ENCODE measurements at regions not wholly inside any gene's neighbourhood (a gene's known extent, or its start where the extent isn't known, plus 50 kb on each side); places are given as distances from the start of the nearest gene placed in this dataset.

DNA sequence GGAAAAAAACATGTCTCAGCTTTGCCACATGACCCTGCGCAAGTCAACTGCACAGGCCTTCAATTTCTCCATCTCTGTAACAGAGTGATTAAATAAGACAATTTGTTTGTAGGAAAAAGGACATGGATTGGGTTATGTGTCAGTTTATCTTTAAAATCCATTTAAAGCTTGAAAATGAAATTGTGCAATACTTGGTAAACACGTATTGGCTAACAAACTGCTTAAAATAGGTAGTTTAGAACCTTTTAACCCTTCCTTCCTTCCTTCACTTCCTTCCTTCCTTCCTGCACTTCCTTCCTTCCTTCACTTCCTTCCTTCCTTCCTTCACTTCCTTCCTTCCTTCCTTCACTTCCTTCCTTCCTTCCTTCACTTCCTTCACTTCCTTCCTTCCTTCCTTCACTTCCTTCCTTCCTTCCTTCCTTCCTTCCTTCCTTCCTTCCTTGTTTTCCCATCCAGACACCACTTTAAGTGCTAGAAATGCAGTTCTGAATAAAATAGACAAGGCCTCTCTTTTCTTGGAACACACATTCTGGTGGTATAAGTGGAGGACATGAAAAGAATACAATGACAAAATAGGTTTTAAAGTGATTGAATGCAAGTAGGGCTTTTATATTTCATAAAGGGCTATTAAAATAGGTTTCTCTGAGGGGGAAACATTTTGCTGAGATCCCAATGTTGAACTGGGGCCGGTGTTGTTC is 130.2 kb upstream of the TP63 start:
- H3K36me3 ChIP-seq (ENCODE audit: low read depth) = no peaks in the 10 kb centered on the region
- H3K27me3 ChIP-seq (ENCODE audit: insufficient read depth, poor library complexity, severe bottlenecking) = no peaks in the 10 kb centered on the region
- H3K9me3 ChIP-seq (ENCODE audit: severe bottlenecking) = no peaks in the 10 kb centered on the region
- no peak overlapping the region for H3K27ac ChIP-seq (ENCODE audit: poor library complexity, severe bottlenecking)
- TF ChIP-seq, protein P1, sequence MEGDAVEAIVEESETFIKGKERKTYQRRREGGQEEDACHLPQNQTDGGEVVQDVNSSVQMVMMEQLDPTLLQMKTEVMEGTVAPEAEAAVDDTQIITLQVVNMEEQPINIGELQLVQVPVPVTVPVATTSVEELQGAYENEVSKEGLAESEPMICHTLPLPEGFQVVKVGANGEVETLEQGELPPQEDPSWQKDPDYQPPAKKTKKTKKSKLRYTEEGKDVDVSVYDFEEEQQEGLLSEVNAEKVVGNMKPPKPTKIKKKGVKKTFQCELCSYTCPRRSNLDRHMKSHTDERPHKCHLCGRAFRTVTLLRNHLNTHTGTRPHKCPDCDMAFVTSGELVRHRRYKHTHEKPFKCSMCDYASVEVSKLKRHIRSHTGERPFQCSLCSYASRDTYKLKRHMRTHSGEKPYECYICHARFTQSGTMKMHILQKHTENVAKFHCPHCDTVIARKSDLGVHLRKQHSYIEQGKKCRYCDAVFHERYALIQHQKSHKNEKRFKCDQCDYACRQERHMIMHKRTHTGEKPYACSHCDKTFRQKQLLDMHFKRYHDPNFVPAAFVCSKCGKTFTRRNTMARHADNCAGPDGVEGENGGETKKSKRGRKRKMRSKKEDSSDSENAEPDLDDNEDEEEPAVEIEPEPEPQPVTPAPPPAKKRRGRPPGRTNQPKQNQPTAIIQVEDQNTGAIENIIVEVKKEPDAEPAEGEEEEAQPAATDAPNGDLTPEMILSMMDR (IDR thresholded peaks at IDR 0.05; ENCODE audit: poor library complexity, severe bottlenecking) = no peak
- no peak for ATAC-seq (ENCODE audit: low read depth)
- no peaks in the 10 kb centered on the region for H3K4me1 ChIP-seq (ENCODE audit: insufficient read depth, poor library complexity, severe bottlenecking)
- DNase-seq (ENCODE audit: low spot score) = no peak
- H3K4me3 ChIP-seq (ENCODE audit: severe bottlenecking) = no peak overlapping the region

- Histone ChIP-seq H3K4me1 (ENCODE audit: insufficient read depth, poor library complexity, severe bottlenecking) (no peaks in the 10 kb centered on the region), H3K27ac (ENCODE audit: poor library complexity, severe bottlenecking) (no peak overlapping the region), H3K36me3 (ENCODE audit: low read depth) (no peaks in the 10 kb centered on the region), H3K4me3 (ENCODE audit: severe bottlenecking) (no peak overlapping the region), H3K27me3 (ENCODE audit: insufficient read depth, poor library complexity, severe bottlenecking) (no peaks in the 10 kb centered on the region), H3K9me3 (ENCODE audit: severe bottlenecking) (no peaks in the 10 kb centered on the region)
- ATAC-seq (ENCODE audit: low read depth) (no peak), DNase-seq (ENCODE audit: low spot score) (no peak)
- TF ChIP-seq, protein P1 (IDR thresholded peaks at IDR 0.05; ENCODE audit: poor library complexity, severe bottlenecking) = no peak
Observed at GRCh38 chr3:189502256-189502655, 128.9 kb upstream of the TP63 start.

DNA sequence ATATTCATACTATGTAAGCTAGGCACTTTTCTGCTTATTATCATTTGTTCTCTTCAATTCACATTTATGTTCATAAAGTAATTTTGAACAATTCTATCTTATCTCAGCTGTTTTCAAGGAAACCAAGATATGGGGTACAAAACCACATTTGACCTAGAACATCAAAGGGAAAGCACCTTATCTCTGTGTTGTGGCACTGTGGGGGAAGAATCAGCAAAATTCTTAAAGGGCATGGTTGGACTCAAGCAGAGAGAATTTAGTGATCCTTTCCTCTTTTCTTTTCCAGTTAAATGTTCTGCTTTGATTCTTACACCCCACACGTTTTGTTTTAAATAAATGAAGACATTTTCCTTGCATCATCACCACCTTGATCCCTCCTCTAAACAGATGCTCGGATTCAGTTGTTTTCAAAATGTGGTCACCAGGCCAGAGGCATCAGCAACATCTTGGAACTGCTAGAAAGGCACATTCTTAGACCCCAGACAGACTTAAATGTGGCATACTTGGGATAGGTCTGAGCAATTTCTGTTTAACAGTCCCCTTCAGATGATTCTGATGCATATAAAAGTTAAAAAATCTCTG is 128.4 kb upstream of the TP63 start:
- H3K36me3 ChIP-seq (ENCODE audit: low read depth) = no peaks in the 10 kb centered on the region
- H3K27me3 ChIP-seq (ENCODE audit: insufficient read depth, poor library complexity, severe bottlenecking) = no peaks in the 10 kb centered on the region
- no peak overlapping the region for H3K27ac ChIP-seq (ENCODE audit: poor library complexity, severe bottlenecking)
- TF ChIP-seq, protein P1 (IDR thresholded peaks at IDR 0.05; ENCODE audit: poor library complexity, severe bottlenecking) = no peak
- no peaks in the 10 kb centered on the region for H3K9me3 ChIP-seq (ENCODE audit: severe bottlenecking)
- no peak for ATAC-seq (ENCODE audit: low read depth)
- no peak overlapping the region for H3K4me3 ChIP-seq (ENCODE audit: severe bottlenecking)
- no peak for DNase-seq (ENCODE audit: low spot score)
- no peaks in the 10 kb centered on the region for H3K4me1 ChIP-seq (ENCODE audit: insufficient read depth, poor library complexity, severe bottlenecking)

DNA sequence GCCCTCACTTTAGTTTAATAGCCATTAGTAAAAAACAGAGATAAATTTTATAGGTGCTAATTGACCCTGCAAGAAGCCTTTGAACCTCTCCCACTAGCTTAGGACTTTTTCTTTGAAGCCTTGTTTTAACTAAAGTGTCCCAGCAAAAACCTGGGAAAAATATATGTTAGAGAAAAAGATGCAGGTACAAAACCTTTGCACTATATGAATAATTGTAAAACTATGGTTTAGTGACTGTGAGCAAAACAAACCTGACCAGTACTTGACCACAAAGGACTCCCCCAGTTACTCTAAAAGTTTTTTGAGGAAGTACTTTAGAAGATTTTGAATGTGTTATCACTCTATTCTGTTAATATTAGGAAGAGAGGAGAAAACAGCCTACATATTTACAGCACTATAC is 123.3 kb upstream of the TP63 start:
- ATAC-seq (ENCODE audit: low read depth) (no peak), DNase-seq (ENCODE audit: low spot score) (no peak)
- Histone ChIP-seq H3K9me3 (ENCODE audit: severe bottlenecking) (no peaks in the 10 kb centered on the region), H3K4me1 (ENCODE audit: insufficient read depth, poor library complexity, severe bottlenecking) (peaks cover 3% of the 10 kb centered on the region), H3K27me3 (ENCODE audit: insufficient read depth, poor library complexity, severe bottlenecking) (no peaks in the 10 kb centered on the region), H3K27ac (ENCODE audit: poor library complexity, severe bottlenecking) (no peak overlapping the region), H3K4me3 (ENCODE audit: severe bottlenecking) (no peak overlapping the region), H3K36me3 (ENCODE audit: low read depth) (no peaks in the 10 kb centered on the region)
- TF ChIP-seq, protein P1 (IDR thresholded peaks at IDR 0.05; ENCODE audit: poor library complexity, severe bottlenecking) = no peak
